ENCODE measurements at regions not wholly inside any gene's neighbourhood (a gene's known extent, or its start where the extent isn't known, plus 50 kb on each side); places are given as distances from the start of the nearest gene placed in this dataset.

DNA sequence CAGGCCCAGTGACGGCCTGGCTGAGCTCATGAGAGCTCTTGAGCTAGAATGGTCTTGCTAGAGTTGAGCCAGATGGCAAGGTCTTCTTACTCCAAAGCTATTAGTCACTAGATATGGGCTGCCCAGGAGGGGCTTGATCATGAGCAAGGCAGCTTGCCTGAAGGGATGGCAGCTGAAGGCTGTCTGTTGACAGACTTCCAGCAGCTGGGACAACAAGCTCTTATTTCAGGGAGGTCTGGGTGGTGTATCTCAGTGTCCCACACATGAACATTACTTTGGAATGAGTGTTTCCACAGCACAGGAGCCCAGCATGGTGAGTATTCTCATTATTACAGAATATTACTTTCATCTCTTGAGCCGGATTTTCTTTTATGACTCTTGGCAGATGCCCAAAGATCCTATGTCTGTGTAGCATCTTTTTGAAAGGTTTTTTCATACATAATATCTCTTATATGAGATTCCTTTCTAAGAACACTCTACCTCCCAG is 414.1 kb downstream of the ARHGEF28 start:
- DNase-seq: no peak

DNA sequence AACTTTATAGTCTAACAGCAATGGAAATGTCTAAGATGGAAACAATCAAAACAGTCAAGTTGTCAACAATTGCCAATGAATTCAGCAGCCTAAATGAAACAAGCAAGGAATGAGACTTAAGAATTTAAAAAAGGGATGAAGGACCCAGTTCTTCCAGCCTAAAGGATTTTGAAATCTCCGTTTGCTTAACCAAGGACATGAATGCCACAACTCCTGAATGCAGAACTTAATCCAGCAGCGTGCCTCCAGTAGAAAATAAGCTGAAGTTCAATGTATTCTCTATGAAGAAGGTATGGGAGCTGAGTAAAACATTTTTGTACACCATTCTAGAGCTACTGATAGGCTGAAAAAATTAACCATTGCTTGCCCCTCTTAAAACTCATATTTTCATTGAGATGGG is 411.3 kb downstream of the ARHGEF28 start:
- DNase-seq: no peak

DNA sequence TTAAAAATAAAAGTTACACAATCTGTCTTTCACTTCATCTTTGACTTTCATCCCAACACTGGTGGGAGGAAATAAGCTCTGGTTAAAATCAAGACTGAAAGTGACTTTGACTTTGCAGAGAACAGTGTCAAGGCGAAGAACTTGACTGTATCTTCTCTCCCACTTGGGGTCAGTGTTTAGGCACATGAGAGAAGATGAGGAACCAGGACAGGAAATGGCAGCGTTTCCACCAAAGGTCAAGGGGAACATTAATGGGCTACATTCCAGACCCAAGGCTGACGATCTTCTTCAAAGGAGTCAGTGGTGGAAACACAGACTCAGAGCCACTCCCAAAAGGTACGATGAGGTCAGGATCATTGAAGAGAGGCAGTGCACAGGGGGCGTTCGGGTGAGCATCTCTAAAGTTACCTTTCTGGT is 409.5 kb downstream of the ARHGEF28 start:
- peak in 1 of 2 experiments; percentile 25 for DNase-seq

DNA sequence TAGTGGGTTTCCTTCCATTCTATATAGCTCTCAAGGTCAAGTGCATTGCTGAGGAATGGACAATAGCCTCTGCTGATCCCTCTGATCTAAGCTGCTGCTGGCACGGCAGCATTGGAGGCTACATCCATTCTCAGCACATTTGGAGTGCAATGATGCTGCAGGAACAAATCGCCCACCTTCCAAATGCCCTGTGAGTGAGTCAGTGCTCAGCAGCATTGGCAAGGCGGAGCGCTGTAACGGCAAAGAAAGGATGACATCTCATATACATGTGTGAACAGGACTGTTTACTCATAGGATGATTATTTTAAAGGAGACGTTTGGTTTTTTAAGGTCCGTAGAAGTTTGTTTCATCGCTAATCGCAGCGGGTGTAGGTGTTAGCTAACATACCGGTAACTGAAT is 408.7 kb downstream of the ARHGEF28 start:
- no peak for DNase-seq

DNA sequence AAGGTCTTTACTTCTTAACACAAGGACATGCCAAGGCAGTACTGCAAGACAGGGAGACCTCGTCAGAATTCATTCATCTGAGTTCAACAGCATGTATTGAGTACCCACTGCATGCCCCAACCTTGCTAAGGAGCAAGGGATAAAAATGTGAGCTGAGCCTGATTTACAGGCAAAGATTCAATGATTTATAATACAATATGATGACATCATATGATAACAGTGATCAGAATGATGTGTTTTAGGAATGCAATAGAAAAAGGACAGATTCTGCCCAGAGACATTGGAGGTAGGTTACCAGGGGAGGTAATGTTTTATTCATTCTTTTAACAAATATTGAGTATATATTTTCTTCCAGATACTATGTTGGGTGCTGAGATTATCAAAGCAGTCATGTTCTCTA is 406.6 kb downstream of the ARHGEF28 start:
- no peak for DNase-seq

DNA sequence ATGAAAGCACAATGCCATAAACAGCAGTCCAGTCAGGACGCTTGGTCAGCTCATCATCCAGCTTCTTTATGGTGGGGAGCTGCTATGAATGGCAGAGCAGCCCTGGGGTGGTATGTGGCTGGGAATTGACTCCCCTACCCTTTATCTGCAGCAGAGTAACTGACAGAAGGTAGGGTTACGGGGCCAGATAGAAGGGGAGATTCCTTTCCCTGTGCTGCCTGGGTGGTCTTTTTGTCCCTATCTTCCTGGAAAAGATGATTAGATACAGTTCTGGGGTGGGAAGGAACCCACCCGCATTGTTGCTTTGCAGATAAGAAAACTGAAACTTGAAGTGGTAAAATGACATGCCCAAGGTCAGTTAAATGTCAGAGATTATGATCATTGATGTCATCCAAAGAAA is 405.5 kb downstream of the ARHGEF28 start:
- DNase-seq: no peak

DNA sequence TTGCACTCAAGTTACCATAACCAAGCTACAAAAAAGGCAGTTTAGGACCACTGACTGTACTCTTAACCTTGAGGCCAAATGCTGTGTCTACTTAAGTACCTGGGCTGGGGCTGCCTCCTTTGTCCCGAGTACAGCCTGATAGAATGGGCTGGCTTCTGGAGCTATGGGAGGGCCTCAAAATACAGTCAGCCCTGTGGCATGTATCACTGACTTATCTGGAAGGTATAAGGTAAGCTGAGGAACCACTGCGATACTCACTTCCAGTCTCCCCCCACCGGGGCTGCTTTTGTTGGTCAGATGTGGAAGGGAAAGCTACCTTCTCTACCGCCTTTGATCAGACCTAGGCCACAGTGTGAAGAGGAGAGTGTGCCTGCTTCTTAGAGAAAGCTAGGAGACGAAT is 404.8 kb downstream of the ARHGEF28 start:
- DNase-seq: no peak

DNA sequence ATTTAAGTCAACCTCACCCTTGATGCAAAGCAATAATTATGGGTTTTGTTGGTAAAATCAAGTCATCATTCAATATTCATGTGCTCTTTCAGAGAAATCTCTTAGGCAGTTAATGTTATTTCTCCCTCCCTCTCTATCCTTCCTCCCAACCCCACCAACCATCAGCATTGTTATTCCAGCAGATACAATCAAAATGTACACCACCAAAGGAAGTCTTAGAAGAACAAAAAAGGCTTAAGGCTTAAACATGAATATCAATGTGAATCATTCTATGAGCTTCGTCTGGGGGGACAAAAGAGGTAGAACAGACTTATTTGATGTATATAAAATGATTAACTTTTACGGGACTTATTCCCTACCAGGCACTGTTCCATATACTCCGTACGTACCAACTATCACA is 404.4 kb downstream of the ARHGEF28 start:
- no peak for DNase-seq

DNA sequence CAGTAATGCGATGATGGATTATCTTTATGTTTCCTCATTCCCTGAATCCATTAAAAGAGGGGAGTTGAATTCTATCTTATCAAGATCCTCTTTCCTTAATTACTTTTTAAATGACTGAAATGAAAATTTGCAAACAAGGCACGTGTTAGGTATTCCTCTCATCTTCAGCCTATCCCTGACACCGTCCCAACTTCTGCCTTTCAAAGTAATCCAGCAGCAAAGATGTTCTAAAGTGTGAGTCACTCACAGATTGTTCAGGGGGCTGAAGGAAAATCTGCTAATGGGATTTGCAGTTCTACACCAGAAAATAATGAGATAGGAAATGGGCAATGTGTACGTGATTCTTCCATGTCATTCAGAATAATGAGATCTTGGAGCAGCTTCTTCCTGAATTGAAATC is 403.0 kb downstream of the ARHGEF28 start:
- no peak for DNase-seq

DNA sequence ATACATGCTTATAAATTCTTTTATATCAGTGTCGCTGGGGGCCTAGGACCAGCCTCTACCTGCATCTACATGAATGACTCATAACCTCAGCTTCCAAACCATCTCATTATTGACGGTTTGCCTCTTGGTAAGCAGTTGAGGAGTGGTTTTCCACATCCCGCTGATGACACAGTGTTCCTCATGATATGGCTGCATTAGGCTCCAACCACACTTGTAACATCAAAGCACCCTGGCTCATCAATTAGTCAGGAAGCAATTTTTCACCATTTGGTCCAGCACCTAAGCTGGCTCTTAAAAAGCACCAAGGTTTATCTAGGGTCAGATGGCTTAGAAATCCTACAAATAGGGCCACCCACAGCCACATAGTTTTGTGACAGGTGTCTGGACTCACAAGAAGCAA is 402.4 kb downstream of the ARHGEF28 start:
- no peak for DNase-seq

DNA sequence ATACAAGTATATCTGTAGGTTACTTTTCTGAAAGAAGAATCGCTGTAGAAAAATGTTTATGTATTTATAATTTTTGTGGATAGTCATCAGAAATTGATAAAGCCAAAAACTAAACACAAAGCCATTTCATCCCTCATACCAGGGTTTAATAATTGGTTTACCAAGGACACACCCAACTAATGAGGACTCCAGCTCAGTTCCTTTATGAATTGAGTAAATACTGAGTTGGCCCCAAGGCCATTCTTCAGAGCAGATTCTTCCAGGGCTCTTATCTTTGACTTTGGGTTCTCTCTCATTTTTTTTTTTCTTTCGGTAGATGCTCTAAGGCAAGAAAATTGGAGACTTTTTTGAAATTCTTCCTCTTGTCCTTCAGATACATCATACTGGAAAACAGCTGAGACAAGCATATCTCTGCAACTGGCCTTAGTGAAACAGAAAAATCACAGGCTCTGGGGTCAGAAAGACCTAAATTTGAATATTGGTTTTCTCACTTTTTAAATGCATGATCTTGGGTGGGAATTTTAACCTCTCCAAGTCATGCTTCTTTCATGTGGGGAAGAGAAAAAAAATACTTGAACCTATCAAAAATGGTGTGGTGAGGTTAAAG is 401.8 kb downstream of the ARHGEF28 start:
- no peak for DNase-seq

DNA sequence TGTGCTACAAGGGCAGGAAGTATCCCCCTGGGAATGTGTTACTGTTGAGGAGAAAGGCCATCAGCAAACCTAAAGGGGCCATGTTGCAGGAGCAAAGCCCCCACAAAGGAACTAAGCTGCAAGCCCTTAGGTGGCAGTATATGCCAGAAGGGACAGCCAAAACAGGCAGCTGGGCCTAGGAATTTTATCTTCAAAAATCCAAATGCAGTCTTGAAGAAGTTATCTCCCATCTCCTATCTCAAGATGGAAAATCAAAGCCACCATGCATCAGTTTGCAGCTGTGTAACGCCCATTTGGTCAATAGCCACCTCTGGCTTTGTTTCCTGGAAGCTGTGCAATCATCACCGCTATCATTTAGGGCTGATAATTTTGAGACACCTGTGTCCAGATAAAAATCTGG is 400.3 kb downstream of the ARHGEF28 start:
- DNase-seq: no peak

DNA sequence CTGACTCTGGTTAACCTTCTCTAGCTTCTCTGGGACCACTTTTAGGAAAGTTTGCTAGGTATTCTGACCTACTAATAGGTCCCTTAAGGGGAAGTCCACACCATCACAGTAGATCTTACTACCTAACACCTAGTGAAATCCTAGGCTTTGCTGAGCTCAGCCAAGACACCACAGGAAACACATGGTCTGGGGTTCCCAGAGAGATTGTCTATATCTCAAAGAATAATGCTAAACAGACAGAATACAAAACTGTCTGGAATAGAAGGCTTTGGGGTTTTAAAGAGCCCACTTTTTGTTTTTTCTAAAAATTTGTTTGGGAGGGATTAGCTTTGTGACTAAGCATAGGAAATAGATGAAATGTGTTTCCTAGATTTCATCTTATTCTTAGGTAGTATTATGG is 395.1 kb downstream of the ARHGEF28 start:
- no peak for DNase-seq

DNA sequence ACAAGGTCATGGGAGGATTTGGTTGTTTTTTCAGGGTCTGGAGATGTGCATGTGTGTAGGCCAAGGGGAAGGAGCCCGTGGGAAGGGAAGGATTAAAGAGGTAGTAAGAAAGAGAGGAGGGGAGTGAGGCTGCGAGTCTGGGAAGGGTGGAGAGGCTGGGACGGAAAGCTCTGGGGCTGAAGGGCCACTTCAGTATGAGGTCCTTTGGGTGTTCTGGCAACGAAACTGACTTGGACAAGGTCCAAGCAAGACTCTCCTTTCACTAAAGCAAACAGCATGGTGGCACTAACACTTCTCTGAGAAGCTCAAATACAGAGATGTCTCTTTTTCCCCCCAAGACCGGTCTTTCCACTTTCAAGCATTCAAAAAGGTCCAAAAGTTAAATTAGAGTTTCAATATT is 394.5 kb downstream of the ARHGEF28 start:
- DNase-seq: no peak

DNA sequence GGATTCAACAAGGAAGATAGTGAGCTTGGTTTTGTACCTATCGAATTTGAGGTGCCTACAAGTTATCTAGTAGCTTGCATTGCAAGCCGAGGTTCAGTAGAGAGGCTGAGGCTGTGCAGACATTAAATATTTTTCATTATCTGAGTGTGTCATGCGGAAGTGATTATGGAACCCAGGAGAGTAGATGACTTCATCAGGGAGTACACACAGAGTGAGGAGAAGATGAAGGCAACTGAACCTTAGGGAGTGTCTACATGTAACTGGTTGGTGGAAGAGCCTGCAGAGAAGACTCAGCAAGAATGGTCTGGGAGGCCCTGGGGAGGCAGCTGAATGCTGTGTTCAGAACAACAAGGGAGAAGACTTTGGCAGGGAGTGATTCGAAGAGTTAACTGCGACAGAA is 393.9 kb downstream of the ARHGEF28 start:
- DNase-seq: no peak

DNA sequence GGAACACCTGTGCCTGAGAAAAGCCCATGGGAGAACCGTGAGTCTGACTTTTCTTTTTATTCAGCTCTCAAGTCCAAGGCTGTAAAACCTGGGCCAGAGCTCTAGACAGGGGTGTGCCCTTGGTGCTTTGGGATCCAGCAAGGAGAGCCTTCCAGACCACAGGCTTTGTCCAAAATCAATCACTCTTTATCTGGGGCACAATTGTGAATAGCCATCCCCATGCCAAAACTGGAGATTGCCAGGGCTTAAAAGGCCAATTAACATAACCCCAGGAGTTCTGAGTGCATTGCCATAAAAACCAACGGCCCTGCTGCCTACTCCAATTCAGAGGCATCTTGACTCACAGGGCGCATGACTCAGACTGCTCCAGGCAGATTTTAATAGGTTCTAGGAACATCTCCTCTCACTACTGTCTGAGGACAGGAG is 391.8 kb downstream of the ARHGEF28 start:
- peak in 1 of 2 experiments; percentile 19 for DNase-seq

DNA sequence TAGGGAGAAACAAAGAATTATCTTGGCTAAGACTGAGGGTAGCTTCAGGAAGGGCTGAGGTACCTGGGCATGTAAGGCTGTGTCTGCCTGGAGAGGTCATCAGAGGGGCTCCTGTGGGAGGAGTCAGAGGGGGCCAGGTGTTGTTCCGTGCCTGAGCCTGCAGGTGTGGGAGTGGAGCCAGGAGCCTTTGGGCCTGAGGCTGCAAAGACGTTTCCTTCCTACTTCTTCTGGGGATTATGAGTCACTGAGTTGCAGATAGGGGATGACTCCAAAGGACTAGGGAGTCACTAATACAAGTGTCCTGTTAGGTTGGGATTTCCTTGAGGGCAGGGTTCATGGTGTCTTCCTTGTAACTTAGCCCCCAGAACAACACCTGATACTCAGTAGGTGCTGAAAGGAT is 391.1 kb downstream of the ARHGEF28 start:
- no peak for DNase-seq

DNA sequence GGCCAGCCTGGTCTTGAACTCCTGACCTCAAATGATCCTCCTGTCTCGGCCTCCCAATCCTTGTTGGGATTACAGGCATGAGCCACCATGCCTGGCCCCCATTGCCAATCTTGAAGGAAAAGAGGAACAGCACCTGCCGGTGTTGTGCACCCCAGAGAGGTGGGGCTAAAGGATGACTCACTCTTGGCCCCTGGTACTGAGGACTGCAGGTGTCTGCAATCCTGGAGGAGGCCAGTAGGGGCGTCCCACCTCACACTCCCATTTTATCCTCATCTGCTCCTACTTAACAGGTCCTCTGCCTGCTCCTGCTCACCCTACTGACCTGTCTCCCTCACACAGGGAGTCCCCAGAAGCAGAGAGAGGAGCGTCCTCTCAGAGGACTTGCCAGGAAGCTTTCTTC is 390.4 kb downstream of the ARHGEF28 start:
- no peak for DNase-seq

DNA sequence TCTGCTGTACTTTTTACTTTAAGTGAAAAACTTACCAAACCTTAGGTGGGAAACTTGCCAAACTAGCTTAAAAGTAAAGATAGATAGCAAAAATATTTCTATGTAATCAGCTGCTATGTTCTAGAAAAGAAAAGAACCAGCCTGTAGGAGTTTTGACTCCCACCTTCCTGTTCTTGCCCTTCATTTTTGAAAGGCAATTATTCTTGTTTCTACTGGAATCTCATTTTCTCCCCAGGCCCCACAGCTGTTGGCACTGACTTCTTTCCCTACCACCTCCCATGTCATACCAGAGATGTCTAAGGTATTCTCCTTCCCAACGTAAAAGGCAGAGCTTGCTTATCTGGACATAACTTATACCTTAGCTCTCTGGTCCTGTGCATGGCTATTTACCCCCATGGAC is 389.7 kb downstream of the ARHGEF28 start:
- DNase-seq: no peak

DNA sequence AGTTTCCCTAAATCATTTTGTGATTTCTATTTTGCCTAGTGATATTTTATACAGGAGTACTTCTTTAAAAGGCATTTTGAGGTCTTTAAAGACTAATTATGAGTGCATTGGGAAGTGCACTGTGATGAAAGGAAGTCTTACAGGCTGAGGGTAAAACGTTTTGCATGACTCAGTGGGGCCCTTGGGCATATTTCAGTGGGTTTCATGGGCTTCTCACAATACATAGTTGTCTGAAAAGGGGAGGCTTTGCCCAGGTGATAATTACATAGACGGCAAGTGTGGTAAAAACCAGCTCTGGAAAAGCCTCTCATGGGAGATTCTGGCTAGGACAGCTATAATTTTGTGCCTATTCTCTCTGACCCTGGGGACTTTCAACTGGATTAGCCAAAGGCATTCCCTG is 387.2 kb downstream of the ARHGEF28 start:
- no peak for DNase-seq

DNA sequence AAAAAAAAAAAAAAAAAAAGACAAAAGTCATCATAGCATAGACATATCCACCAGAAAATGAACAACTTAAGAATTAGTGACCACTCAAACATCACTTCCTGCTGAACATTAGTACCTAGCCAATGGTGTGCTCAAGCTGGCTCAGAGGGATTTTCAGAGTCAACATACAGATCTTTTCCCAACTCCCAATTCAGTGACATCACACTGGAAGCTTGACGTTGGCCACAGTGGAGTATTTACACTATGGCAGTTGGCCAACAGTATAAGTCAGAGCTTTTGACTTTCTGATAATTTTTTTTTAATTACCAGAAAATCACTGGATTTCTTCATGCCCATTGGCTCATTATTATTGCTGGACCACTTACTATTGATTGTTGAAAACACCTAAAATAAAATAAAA is 383.5 kb downstream of the ARHGEF28 start:
- no peak for DNase-seq

DNA sequence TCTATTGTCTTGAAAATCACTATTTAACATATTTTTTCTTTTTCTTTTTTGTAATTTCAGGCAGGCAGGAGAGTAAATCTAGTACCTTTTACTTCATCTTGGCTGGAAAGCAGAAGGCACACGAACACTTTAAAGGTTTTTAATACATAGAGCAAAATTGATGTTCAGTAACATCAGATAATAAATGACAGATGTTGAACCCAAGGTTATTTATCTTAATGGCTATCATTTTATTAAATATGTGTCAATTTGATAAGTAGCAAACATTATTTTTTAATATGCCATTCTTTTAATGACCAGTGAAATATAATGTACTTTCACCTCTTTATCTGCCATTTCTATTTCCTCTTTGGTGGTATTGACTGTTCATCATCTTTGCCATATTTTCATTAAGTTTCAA is 381.2 kb downstream of the ARHGEF28 start:
- no peak for DNase-seq

DNA sequence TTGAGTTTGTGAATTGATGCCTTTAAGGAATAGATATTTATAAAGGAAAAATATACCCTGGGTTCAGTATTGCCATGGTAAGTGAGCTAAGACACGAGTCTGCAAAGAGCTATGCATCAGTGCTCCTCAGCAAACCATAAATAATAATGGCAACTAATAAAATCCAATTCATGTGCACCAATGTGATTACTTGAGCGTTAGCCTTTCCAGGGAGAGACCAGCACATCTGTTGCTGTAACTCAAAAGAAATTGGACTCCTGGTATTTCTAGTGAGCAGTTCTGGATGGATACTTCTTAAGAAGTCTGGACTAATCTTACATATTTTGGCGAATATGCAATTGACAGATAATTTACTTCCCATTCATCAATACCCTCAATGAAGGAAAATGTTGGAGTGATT is 373.3 kb downstream of the ARHGEF28 start:
- DNase-seq: no peak

DNA sequence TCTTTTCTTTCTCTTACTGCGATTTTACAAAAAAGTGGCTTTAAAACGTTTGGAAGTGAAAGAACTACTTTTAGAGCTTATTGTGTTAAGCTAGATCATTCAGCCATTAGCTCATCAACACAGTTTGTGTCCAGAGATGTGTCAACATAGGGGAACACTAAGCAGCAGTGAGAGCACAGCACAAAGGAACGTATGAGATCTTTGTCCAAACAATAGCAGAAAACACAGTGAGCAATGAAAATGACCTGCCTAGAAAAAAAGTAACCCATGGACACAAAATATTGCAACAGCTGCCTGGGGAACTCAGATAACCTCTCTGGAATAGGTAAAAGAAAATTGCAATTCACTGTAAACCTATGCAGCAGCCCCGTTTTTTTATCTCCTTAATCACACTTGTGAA is 372.5 kb downstream of the ARHGEF28 start:
- DNase-seq: no peak

DNA sequence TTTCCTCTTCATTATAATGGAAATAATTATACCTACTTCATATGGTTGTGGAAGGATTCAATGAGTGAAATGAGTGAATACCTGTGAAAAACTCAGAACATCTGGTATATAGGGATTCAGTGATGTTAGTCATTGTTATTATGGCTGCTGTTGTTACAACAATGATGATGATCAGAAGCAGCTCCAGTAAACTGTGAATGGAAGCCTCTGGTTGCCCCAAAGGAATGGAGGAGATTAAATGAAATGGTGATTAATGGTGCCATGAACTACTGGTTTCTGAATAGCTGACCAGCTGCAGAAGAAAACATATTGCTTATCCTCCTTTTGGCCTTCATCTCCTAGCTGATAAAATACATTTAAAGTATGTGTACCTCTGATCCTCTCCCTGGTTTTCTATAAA is 372.0 kb downstream of the ARHGEF28 start:
- DNase-seq: no peak

All from SW 1271 (cell line).